HUES6 (cell line): ENCODE measurements at regions not wholly inside any gene's neighbourhood (a gene's known extent, or its start where the extent isn't known, plus 50 kb on each side); places are given as distances from the start of the nearest gene placed in this dataset.

Source experiments
- H3K27ac ChIP-seq: 2 replicates; pipeline ENCODE4 v1.7.0; 2013; ENCODE audit warnings: low read depth, mild to moderate bottlenecking, low read length, inconsistent platforms
- H3K27me3 ChIP-seq: 2 replicates; pipeline ENCODE4 v1.6.1; 2013; ENCODE audit warnings: low read length; ENCODE audit not compliant: control insufficient read depth, insufficient read depth
- H3K36me3 ChIP-seq: 2 replicates; pipeline ENCODE4 v1.6.1; 2013; ENCODE audit warnings: low read length; ENCODE audit not compliant: control insufficient read depth, insufficient read depth
- H3K4me1 ChIP-seq: 2 replicates; pipeline ENCODE4 v1.6.1; 2013; ENCODE audit warnings: low read length; ENCODE audit not compliant: control insufficient read depth, insufficient read depth
- H3K4me3 ChIP-seq: 2 replicates; pipeline ENCODE4 v1.5.1; 2013; ENCODE audit warnings: low read depth, low read length
- H3K9ac ChIP-seq: one replicate; pipeline ENCODE4 v1.6.1; 2013; ENCODE audit warnings: mild to moderate bottlenecking, low read length
- H3K9me3 ChIP-seq: 2 replicates; pipeline ENCODE4 v1.6.1; 2013; ENCODE audit warnings: low read depth, low read length; ENCODE audit not compliant: control insufficient read depth, insufficient read depth

- H3K27ac ChIP-seq, result no peak overlapping the region
- H3K4me3 ChIP-seq, result no peak overlapping the region
Observed at GRCh38 chr2:41905597-41906337, 142.1 kb upstream of the PKDCC start.

GRCh38 chr2:41906338-41906725 lies 141.5 kb upstream of the PKDCC start:
- H3K27me3 ChIP-seq, result no peaks in the 10 kb centered on the region
- no peak overlapping the region for H3K9ac ChIP-seq
- H3K9me3 ChIP-seq, result no peaks in the 10 kb centered on the region
- H3K27ac ChIP-seq, result no peak overlapping the region
- peaks cover 16% of the 10 kb centered on the region; the same call in 1 of the 2 replicates for H3K4me1 ChIP-seq
- H3K36me3 ChIP-seq, result no peaks in the 10 kb centered on the region
- H3K4me3 ChIP-seq, result no peak overlapping the region

More at GRCh38 chr2:41905597-41906337, 142.1 kb upstream of the PKDCC start:
- Histone ChIP-seq H3K9me3 (no peaks in the 10 kb centered on the region), H3K27me3 (no peaks in the 10 kb centered on the region), H3K9ac (no peak overlapping the region), H3K36me3 (no peaks in the 10 kb centered on the region), H3K4me1 (peaks cover 16% of the 10 kb centered on the region; the same call in 1 of the 2 replicates)

GRCh38 chr2:41907141-41907540 lies 140.7 kb upstream of the PKDCC start:
- Histone ChIP-seq H3K9ac (no peak overlapping the region), H3K27me3 (no peaks in the 10 kb centered on the region), H3K9me3 (no peaks in the 10 kb centered on the region), H3K4me1 (peaks cover 16% of the 10 kb centered on the region; the same call in 1 of the 2 replicates), H3K27ac (no peak overlapping the region), H3K4me3 (no peak overlapping the region), H3K36me3 (no peaks in the 10 kb centered on the region)

DNA sequence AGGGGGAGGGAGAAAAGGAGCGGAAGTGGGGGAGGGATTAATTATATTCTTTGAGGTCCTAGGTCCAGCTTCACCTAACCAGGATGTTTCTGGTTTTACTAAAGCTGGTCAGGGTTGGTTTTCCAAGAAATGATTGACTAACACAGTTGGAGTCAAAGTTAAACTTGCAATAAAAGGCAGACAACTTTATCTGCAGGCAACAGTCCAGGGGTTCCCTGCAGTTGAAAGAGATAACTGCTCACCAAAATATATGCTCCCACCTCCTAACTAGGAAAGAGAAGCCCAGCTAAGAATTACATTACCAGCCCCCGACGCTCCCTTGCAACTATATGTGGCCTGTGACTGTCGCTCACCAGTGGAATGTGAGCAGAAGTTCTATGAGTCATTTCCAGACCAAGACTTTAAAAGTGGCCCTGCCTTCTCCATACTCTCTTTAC lies 140.0 kb upstream of the PKDCC start:
- no peak overlapping the region for H3K27ac ChIP-seq
- H3K4me3 ChIP-seq, result no peak overlapping the region
- H3K36me3 ChIP-seq, result no peaks in the 10 kb centered on the region
- H3K4me1 ChIP-seq, result peaks cover 16% of the 10 kb centered on the region; the same call in 1 of the 2 replicates
- no peaks in the 10 kb centered on the region for H3K27me3 ChIP-seq
- no peaks in the 10 kb centered on the region for H3K9me3 ChIP-seq
- no peak overlapping the region for H3K9ac ChIP-seq

GRCh38 chr2:41908349-41908748 lies 139.5 kb upstream of the PKDCC start:
- no peak overlapping the region for H3K4me3 ChIP-seq
- H3K9ac ChIP-seq, result no peak overlapping the region
- no peak overlapping the region for H3K27ac ChIP-seq
- no peaks in the 10 kb centered on the region for H3K9me3 ChIP-seq
- H3K4me1 ChIP-seq, result peaks cover 16% of the 10 kb centered on the region; the same call in 1 of the 2 replicates
- no peaks in the 10 kb centered on the region for H3K27me3 ChIP-seq
- no peaks in the 10 kb centered on the region for H3K36me3 ChIP-seq

- Histone ChIP-seq H3K9me3 (no peaks in the 10 kb centered on the region), H3K4me3 (no peak overlapping the region), H3K9ac (no peak overlapping the region), H3K4me1 (peaks cover 16% of the 10 kb centered on the region; the same call in 1 of the 2 replicates), H3K36me3 (no peaks in the 10 kb centered on the region), H3K27me3 (no peaks in the 10 kb centered on the region), H3K27ac (no peak overlapping the region)
Observed at GRCh38 chr2:41909584-41909983, 138.2 kb upstream of the PKDCC start.

DNA sequence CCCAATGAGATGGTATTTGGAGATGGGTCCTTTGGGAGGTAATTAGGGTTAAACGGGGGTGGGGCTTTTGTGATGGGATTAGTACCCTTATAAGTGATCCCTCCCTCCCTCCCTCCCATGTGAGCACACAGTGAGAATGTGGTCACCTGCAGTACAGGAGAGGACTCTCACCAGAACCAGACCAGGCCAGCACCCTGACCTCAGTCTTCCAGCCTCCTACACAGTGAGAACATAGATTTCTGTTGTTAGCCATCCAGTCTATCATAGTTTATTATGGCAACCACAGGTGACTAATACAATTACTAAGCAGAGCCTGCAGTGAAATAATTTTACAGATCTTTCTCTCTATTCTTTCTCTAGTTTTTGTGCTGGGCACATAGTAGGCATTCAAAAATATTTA lies 137.7 kb upstream of the PKDCC start:
- H3K27ac ChIP-seq, result no peak overlapping the region
- no peaks in the 10 kb centered on the region for H3K36me3 ChIP-seq
- peaks cover 16% of the 10 kb centered on the region; the same call in 1 of the 2 replicates for H3K4me1 ChIP-seq
- H3K9me3 ChIP-seq, result no peaks in the 10 kb centered on the region
- no peak overlapping the region for H3K4me3 ChIP-seq
- H3K27me3 ChIP-seq, result no peaks in the 10 kb centered on the region
- H3K9ac ChIP-seq, result no peak overlapping the region

GRCh38 chr2:41911033-41911432 lies 136.8 kb upstream of the PKDCC start:
- H3K27ac ChIP-seq, result no peak overlapping the region
- no peaks in the 10 kb centered on the region for H3K9me3 ChIP-seq
- H3K36me3 ChIP-seq, result no peaks in the 10 kb centered on the region
- no peak overlapping the region for H3K4me3 ChIP-seq
- peaks cover 16% of the 10 kb centered on the region; the same call in 1 of the 2 replicates for H3K4me1 ChIP-seq
- H3K27me3 ChIP-seq, result no peaks in the 10 kb centered on the region
- H3K9ac ChIP-seq, result no peak overlapping the region

DNA sequence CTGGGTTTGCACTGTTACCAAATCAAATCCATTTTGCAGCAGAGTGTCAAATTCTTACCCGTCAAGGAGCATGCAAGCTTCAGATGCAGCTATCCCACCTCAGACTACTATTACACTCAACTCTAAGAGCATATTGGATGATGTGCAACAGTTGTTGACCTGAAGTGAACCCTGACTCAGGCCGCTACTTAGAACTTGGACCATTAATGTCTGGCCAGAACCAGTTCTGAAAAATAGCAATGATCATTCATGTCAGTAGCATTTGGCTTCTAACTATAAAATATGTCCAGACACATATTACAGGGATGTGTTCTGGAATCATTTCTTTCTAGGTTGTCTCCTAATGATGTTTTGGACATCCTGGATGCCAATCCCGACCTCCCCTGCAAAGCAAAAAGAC lies 135.5 kb upstream of the PKDCC start:
- H3K27me3 ChIP-seq, result no peaks in the 10 kb centered on the region
- H3K4me1 ChIP-seq, result peaks cover 10% of the 10 kb centered on the region; the same call in 1 of the 2 replicates
- H3K4me3 ChIP-seq, result no peak overlapping the region
- H3K36me3 ChIP-seq, result no peaks in the 10 kb centered on the region
- no peaks in the 10 kb centered on the region for H3K9me3 ChIP-seq
- H3K9ac ChIP-seq, result no peak overlapping the region
- no peak overlapping the region for H3K27ac ChIP-seq

DNA sequence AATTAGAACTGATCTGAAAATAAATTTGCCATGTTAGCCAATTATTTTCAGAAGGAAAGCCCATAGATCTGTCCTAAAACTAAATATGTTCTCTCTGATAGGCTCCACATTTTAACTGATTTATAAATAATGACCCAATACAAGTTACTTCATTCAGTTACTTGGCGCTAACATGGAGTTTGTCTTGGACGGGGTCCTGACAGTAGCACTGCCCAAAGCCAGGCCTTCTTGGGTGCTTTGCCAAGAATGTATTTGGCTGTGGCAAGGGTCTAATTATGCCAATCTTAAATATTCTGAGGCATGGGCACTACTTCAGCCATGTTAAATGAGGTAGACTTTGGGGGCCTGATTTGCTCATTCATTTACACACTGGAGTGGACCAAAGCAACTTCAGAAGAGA lies 135.0 kb upstream of the PKDCC start:
- H3K27me3 ChIP-seq, result no peaks in the 10 kb centered on the region
- no peak overlapping the region for H3K4me3 ChIP-seq
- H3K9ac ChIP-seq, result no peak overlapping the region
- peaks cover 5% of the 10 kb centered on the region; the same call in 1 of the 2 replicates for H3K4me1 ChIP-seq
- H3K36me3 ChIP-seq, result no peaks in the 10 kb centered on the region
- H3K9me3 ChIP-seq, result no peaks in the 10 kb centered on the region
- H3K27ac ChIP-seq, result no peak overlapping the region

GRCh38 chr2:41913311-41913710 lies 134.5 kb upstream of the PKDCC start:
- Histone ChIP-seq H3K9me3 (no peaks in the 10 kb centered on the region), H3K27ac (no peak overlapping the region), H3K36me3 (no peaks in the 10 kb centered on the region), H3K4me1 (peaks cover under 1% of the 10 kb centered on the region; the same call in 1 of the 2 replicates), H3K4me3 (no peak overlapping the region), H3K27me3 (no peaks in the 10 kb centered on the region), H3K9ac (no peak overlapping the region)
